Left lung (tissue), 4 donors: ENCODE measurements at regions not wholly inside any gene's neighbourhood (a gene's known extent, or its start where the extent isn't known, plus 50 kb on each side); places are given as distances from the start of the nearest gene placed in this dataset.

Experiments
- ATAC-seq: fragments of 200-7000 bp; cut with Tn5 transposase; one replicate; pipeline ENCODE4 v1.9.1; 2020; ENCODE audit warnings: moderate library complexity
- DNase-seq, 4 donors: peaks; one replicate each; pipeline ENCODE4 v3.0.0-alpha.2; 2013 to 2020
- H3K27ac ChIP-seq, 2 donors: fragments of 200-600 bp; sonication (generic) in 1 of 2; one replicate each; pipeline versions ENCODE4 v1.5.0 to v1.8.0; 2020 to 2021
- H3K27me3 ChIP-seq, 2 donors: fragments of 200-600 bp; sonication (generic) in 1 of 2; one replicate each; pipeline versions ENCODE4 v1.5.0 to v1.8.0; 2020 to 2021
- H3K36me3 ChIP-seq, 2 donors: fragments of 200-600 bp; sonication (generic) in 1 of 2; one replicate each; pipeline versions ENCODE4 v1.5.0 to v1.8.0; 2020 to 2021
- H3K4me1 ChIP-seq, 2 donors: fragments of 200-600 bp; one replicate each; pipeline ENCODE4 v1.8.0; 2021
- H3K4me3 ChIP-seq, 2 donors: fragments of 200-600 bp; sonication (generic) in 1 of 2; one replicate each; pipeline versions ENCODE4 v1.5.0 to v1.8.0; 2020 to 2021; ENCODE audit warnings: mild to moderate bottlenecking in 1 of 2
- H3K9me3 ChIP-seq, 2 donors: fragments of 200-600 bp; sonication (generic) in 1 of 2; one replicate each; pipeline versions ENCODE4 v1.5.0 to v1.8.0; 2020 to 2021
- intact Hi-C, 2 donors: fragments of 100-400 bp; cut with DNase I; formaldehyde crosslinking; loops; one replicate each; pipeline versions ENCODE4 v1.11.2 to v1.14.2; 2022
- TF ChIP-seq, protein P1 (sequence below), 2 donors: fragments of 200-600 bp; sonication (generic) in 1 of 2; IDR thresholded peaks; one replicate each; pipeline versions ENCODE4 v1.5.0 to v1.8.0; 2021; ENCODE audit warnings: antibody characterized with exemption in 2 of 2
- donor health status: DM: no; HTN: yes; CAD: no.
- donor health status: DM: no; HTN: no; CAD: no.

GRCh38 chr2:223114917-223115316 lies 62.9 kb downstream of the KCNE4 start:
- Histone ChIP-seq H3K27ac (no peak overlapping the region), H3K4me3 (no peak overlapping the region), H3K9me3 (no peaks in the 10 kb centered on the region), H3K27me3 (no peaks in the 10 kb centered on the region), H3K36me3 (no peaks in the 10 kb centered on the region), H3K4me1 (no peaks in the 10 kb centered on the region)
- intact Hi-C loops: no loop called here
- TF ChIP-seq, protein P1, sequence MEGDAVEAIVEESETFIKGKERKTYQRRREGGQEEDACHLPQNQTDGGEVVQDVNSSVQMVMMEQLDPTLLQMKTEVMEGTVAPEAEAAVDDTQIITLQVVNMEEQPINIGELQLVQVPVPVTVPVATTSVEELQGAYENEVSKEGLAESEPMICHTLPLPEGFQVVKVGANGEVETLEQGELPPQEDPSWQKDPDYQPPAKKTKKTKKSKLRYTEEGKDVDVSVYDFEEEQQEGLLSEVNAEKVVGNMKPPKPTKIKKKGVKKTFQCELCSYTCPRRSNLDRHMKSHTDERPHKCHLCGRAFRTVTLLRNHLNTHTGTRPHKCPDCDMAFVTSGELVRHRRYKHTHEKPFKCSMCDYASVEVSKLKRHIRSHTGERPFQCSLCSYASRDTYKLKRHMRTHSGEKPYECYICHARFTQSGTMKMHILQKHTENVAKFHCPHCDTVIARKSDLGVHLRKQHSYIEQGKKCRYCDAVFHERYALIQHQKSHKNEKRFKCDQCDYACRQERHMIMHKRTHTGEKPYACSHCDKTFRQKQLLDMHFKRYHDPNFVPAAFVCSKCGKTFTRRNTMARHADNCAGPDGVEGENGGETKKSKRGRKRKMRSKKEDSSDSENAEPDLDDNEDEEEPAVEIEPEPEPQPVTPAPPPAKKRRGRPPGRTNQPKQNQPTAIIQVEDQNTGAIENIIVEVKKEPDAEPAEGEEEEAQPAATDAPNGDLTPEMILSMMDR (IDR thresholded peaks at IDR 0.05): no peak
- no peak for ATAC-seq
- no peak for DNase-seq

GRCh38 chr2:223117533-223117932 lies 65.5 kb downstream of the KCNE4 start:
- no peaks in the 10 kb centered on the region for H3K27me3 ChIP-seq
- TF ChIP-seq, protein P1 (IDR thresholded peaks at IDR 0.05): no peak
- DNase-seq (no peak), ATAC-seq (no peak)
- no peak overlapping the region for H3K27ac ChIP-seq
- intact Hi-C loops: no loop called here
- H3K36me3 ChIP-seq: no peaks in the 10 kb centered on the region
- H3K9me3 ChIP-seq: no peaks in the 10 kb centered on the region
- H3K4me1 ChIP-seq: no peaks in the 10 kb centered on the region
- H3K4me3 ChIP-seq: no peak overlapping the region

DNA sequence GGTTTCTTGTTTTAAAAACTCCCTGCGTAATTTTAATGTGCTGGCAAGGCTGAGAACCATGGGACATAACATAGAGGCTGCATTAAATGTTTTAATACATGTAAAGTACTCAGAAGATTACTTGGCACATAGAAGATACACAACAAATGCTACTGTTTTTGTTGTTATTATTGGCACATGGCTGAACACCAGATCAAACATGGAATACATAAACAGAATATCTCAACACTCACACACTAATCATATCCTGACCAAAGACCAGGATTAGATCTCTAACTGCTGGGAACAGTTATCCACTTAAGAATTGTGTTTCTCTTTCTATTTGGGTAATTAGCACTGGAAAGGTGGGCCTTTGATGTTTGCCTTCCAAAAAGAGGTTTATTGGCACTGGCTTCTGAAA lies 69.3 kb downstream of the KCNE4 start:
- DNase-seq (no peak), ATAC-seq (no peak)
- Histone ChIP-seq H3K9me3 (no peaks in the 10 kb centered on the region), H3K27me3 (no peaks in the 10 kb centered on the region), H3K36me3 (no peaks in the 10 kb centered on the region), H3K4me1 (peaks cover 0 to 7% of the 10 kb centered on the region in 2 donors), H3K4me3 (no peak overlapping the region), H3K27ac (no peak overlapping the region)
- TF ChIP-seq, protein P1 (IDR thresholded peaks at IDR 0.05): no peak
- intact Hi-C loops: no loop called here

DNA sequence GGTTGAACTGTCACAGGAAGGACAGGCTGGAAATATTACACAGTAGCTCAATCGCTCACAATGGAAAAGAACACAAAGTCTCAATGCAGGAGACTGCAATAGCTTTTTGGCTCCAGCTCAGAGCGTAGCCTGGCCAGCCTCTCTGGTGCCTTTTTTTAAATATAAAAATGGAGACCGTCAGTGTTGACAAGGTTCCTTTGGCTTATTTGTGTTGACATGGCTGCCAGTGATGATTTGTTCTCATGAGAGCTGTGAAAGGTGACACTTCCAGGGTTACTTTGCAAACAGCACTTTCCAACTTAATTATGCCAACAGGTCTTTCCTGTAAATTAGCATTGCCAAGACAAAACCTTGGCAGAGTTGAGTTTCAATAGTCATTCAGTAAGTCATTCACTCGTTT lies 70.8 kb downstream of the KCNE4 start:
- intact Hi-C loops: no loop called here
- H3K27ac ChIP-seq: no peak overlapping the region
- H3K4me3 ChIP-seq: no peak overlapping the region
- DNase-seq (no peak), ATAC-seq (peak; percentile 43)
- H3K27me3 ChIP-seq: no peaks in the 10 kb centered on the region
- peaks cover 0 to 7% of the 10 kb centered on the region in 2 donors for H3K4me1 ChIP-seq
- TF ChIP-seq, protein P1 (IDR thresholded peaks at IDR 0.05): no peak
- H3K9me3 ChIP-seq: no peaks in the 10 kb centered on the region
- H3K36me3 ChIP-seq: no peaks in the 10 kb centered on the region

DNA sequence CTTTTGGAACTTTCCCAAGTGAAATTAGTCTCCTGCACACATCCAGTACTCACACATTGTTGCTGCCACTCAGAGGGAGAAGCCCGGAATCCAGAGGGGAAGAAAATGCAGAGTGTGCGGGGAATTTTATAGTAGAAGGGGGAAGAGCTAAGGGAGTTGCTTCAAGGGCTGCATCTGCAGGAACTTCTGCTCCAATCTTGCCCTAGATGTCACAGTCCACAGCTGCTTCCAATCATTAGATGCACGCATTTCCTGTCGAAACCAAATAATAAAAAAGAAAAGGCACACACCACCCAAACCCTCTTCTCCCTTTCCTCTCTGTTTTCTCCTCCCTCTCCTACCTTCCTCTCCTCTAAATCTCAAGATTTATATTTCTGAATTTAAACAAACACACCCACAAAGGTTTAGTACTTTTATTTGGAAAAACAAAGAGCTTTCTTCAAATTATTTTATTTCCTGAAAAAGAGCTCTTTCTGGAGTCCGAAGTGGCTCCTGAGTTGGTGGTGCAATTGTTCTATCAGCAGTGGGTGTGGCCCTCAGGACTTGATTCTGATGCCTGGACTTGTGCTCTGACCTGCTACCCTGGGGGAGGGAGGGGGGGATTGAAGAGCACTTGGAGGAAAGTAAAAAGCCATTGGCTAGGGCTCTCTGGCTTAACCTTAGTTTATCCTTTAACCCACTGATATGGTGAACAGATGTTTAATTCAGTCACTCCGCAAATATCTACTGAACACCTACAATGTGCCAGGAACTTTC lies 72.0 kb downstream of the KCNE4 start:
- peak; percentile 75 for ATAC-seq
- intact Hi-C loops: no loop called here
- TF ChIP-seq, protein P1 (IDR thresholded peaks at IDR 0.05): no peak
- DNase-seq: peak in 1 of 4 donors; percentile 43
- H3K4me3 ChIP-seq: no peak overlapping the region
- no peaks in the 10 kb centered on the region for H3K27me3 ChIP-seq
- H3K27ac ChIP-seq: no peak overlapping the region
- no peaks in the 10 kb centered on the region for H3K9me3 ChIP-seq
- H3K36me3 ChIP-seq: no peaks in the 10 kb centered on the region
- peaks cover 0 to 7% of the 10 kb centered on the region in 2 donors for H3K4me1 ChIP-seq
